Upper lobe of right lung (tissue), 1 donor: ENCODE measurements at regions not wholly inside any gene's neighbourhood (a gene's known extent, or its start where the extent isn't known, plus 50 kb on each side); places are given as distances from the start of the nearest gene placed in this dataset.

Experiments
- ATAC-seq: fragments of 200-7000 bp; cut with Tn5 transposase; one replicate; pipeline ENCODE4 v1.9.1; 2020; ENCODE audit warnings: mild to moderate bottlenecking, moderate library complexity
- DNase-seq: peaks from one replicate; pipeline ENCODE4 v3.0.0-alpha.2; 2020
- H3K27ac ChIP-seq: fragments of 200-600 bp; one replicate; pipeline ENCODE4 v1.8.0; 2022
- H3K27me3 ChIP-seq: fragments of 200-600 bp; one replicate; pipeline ENCODE4 v1.8.0; 2022; ENCODE audit warnings: mild to moderate bottlenecking
- H3K36me3 ChIP-seq: fragments of 200-600 bp; one replicate; pipeline ENCODE4 v1.8.0; 2022
- H3K4me1 ChIP-seq: fragments of 200-600 bp; one replicate; pipeline ENCODE4 v1.8.0; 2022
- H3K4me3 ChIP-seq: fragments of 200-600 bp; one replicate; pipeline ENCODE4 v1.8.0; 2022; ENCODE audit warnings: mild to moderate bottlenecking
- H3K9me3 ChIP-seq: fragments of 200-600 bp; one replicate; pipeline ENCODE4 v1.8.0; 2022
- CTCF ChIP-seq: fragments of 200-600 bp; IDR thresholded peaks from one replicate; pipeline ENCODE4 v1.8.0; 2022; ENCODE audit warnings: antibody characterized with exemption
- intact Hi-C: fragments of 100-400 bp; cut with DNase I; formaldehyde crosslinking; loops from one replicate; pipeline ENCODE4 v1.11.0; 2022
- donor health status: DM: no; HTN: yes; CAD: no; lungs with severe emphysema.

GRCh38 chr7:25853314-25853713 lies 298.7 kb upstream of the NFE2L3 start:
- peaks cover 88% of the 10 kb centered on the region for H3K27me3 ChIP-seq
- peaks cover 26% of the 10 kb centered on the region for H3K4me1 ChIP-seq
- intact Hi-C loops, result loop anchor here (5.0 kb wide), 1 partner anchor 461 kb away; no protein-coding TSS in a partner anchor
- no peak overlapping the region for H3K4me3 ChIP-seq
- H3K9me3 ChIP-seq, result no peaks in the 10 kb centered on the region
- no peak overlapping the region for H3K27ac ChIP-seq
- no peaks in the 10 kb centered on the region for H3K36me3 ChIP-seq
- ATAC-seq (no peak), DNase-seq (no peak)
- no peak for TF ChIP-seq CTCF

- H3K27ac ChIP-seq, result no peak overlapping the region
- peaks cover 94% of the 10 kb centered on the region for H3K27me3 ChIP-seq
- H3K9me3 ChIP-seq, result no peaks in the 10 kb centered on the region
- H3K4me1 ChIP-seq, result peaks cover 21% of the 10 kb centered on the region
- no peak for ATAC-seq
- TF ChIP-seq CTCF, result no peak
- no peak overlapping the region for H3K4me3 ChIP-seq
- intact Hi-C loops, result loop anchor here (5.0 kb wide), 1 partner anchor 462 kb away; no protein-coding TSS in a partner anchor
- no peak for DNase-seq
- H3K36me3 ChIP-seq, result no peaks in the 10 kb centered on the region
Measured at GRCh38 chr7:25854059-25854458, 297.9 kb upstream of the NFE2L3 start.

GRCh38 chr7:25854608-25855497 lies 297.1 kb upstream of the NFE2L3 start:
- peak overlapping the region; percentile 0 for H3K4me3 ChIP-seq
- no peak for DNase-seq
- peaks cover 94% of the 10 kb centered on the region for H3K27me3 ChIP-seq
- H3K4me1 ChIP-seq, result peaks cover 18% of the 10 kb centered on the region
- H3K27ac ChIP-seq, result peak overlapping the region; percentile 38
- peak; percentile 67 for TF ChIP-seq CTCF
- intact Hi-C loops, result loop anchor here (5.0 kb wide), 1 partner anchor 463 kb away; no protein-coding TSS in a partner anchor
- ATAC-seq, result peak; percentile 15
- no peaks in the 10 kb centered on the region for H3K9me3 ChIP-seq
- no peaks in the 10 kb centered on the region for H3K36me3 ChIP-seq

DNA sequence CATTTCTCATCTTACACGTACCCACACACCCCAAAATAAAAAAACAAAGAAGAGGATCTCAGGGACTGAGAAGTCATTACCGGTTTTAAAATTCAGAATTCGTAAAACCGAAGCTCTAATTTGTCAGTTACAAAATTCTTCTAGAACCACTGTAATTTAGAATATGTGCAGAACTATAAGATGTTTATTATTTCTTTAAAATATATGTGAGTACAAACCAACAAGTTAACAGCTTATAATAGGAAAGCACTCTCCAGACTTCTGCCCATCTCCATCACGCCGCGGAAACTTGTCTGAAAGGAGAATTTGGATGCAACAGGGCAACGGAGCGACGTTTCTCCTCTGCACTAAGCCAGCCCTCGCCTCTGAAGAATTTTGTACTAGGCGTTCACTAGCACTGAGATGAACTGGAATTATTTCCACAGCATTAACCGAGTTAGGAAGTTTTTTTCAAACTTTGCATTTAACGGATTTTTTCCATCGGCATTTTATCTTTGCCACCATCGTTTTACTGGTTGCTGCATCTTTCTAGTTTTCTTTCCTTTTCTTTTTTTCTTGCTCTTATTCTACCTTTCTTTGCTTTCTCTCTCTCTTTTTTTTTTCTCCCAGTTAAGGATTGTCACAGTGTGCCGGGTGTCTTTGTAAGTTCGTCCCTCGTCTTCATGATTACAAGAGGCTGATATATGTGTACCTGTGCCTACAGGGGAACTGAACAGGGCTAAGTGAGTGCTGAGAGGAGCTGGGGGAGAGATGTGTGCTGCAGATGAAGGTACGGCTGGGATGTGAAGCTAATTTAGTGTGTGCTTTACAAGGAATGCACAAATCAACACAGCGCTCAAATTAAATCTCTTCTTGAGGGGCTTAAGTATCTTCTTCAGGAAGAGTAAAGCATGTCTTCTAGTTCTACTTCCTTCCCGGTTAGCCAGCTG lies 295.9 kb upstream of the NFE2L3 start:
- Histone ChIP-seq H3K9me3 (no peaks in the 10 kb centered on the region), H3K27ac (peak overlapping the region; percentile 38), H3K4me1 (peaks cover 11% of the 10 kb centered on the region), H3K4me3 (peak overlapping the region; percentile 46), H3K27me3 (peaks cover 98% of the 10 kb centered on the region), H3K36me3 (no peaks in the 10 kb centered on the region)
- ATAC-seq (no peak), DNase-seq (no peak)
- intact Hi-C loops, result no loop called here
- no peak for TF ChIP-seq CTCF

GRCh38 chr7:25857376-25858067 lies 294.5 kb upstream of the NFE2L3 start:
- intact Hi-C loops, result no loop called here
- ATAC-seq, result no peak
- peaks cover 98% of the 10 kb centered on the region for H3K27me3 ChIP-seq
- H3K4me1 ChIP-seq, result no peaks in the 10 kb centered on the region
- no peak for DNase-seq
- no peak for TF ChIP-seq CTCF
- H3K27ac ChIP-seq, result no peak overlapping the region
- peak overlapping the region; percentile 46 for H3K4me3 ChIP-seq
- H3K9me3 ChIP-seq, result no peaks in the 10 kb centered on the region
- no peaks in the 10 kb centered on the region for H3K36me3 ChIP-seq
